ENCODE measurements at regions not wholly inside any gene's neighbourhood (a gene's known extent, or its start where the extent isn't known, plus 50 kb on each side); places are given as distances from the start of the nearest gene placed in this dataset.

GRCh38 chr20:60820918-60821317 is 431.1 kb upstream of the CDH4 start (continued):
- no peak for TF ChIP-seq ZNF513 (tag by site-specific recombination; IDR thresholded peaks at IDR 0.05)
- no peak for TF ChIP-seq KLF7 (tag by site-specific recombination; IDR thresholded peaks at IDR 0.05; ENCODE audit: borderline replicate concordance)

GRCh38 chr20:60822699-60823607 is 429.1 kb upstream of the CDH4 start:
- no peak overlapping the region for H3K27ac ChIP-seq (ENCODE audit: extremely low read depth, low read depth, low read length)
- POLR2A ChIA-PET = no interaction called here
- H3K9me3 ChIP-seq (ENCODE audit: control insufficient read depth, insufficient read depth, low read depth, low read length) = no peaks in the 10 kb centered on the region
- CTCF ChIA-PET = no interaction called here
- H3K4me1 ChIP-seq (ENCODE audit: control insufficient read depth, insufficient read depth, low read length) = no peaks in the 10 kb centered on the region
- H3K36me3 ChIP-seq (ENCODE audit: control insufficient read depth in 2 of 2, insufficient read depth in 1 of 2, low read length in 2 of 2) = no peaks in the 10 kb centered on the region
- TF ChIP-seq TSHZ1 (tag by site-specific recombination; IDR thresholded peaks at IDR 0.05; ENCODE audit: borderline replicate concordance) (no peak), ZNF521 (tag by site-specific recombination; IDR thresholded peaks at IDR 0.05) (no peak), ZNF114 (tag by site-specific recombination; IDR thresholded peaks at IDR 0.05) (no peak), ZNF404 (tag by site-specific recombination; IDR thresholded peaks at IDR 0.05) (no peak), ZNF214 (tag by site-specific recombination; IDR thresholded peaks at IDR 0.05; ENCODE audit: borderline replicate concordance) (no peak), ZNF133 (tag by site-specific recombination; IDR thresholded peaks at IDR 0.05) (no peak), ZNF473 (tag by site-specific recombination; IDR thresholded peaks at IDR 0.05) (no peak), ZNF514 (tag by site-specific recombination; IDR thresholded peaks at IDR 0.05) (no peak), ZNF311 (tag by site-specific recombination; IDR thresholded peaks at IDR 0.05; ENCODE audit: borderline replicate concordance) (no peak), ZNF777 (tag by site-specific recombination; IDR thresholded peaks at IDR 0.05; ENCODE audit: borderline replicate concordance) (no peak), ZNF239 (tag by site-specific recombination; IDR thresholded peaks at IDR 0.05) (no peak), KLF16 (tag by site-specific recombination; IDR thresholded peaks at IDR 0.05) (no peak), ZNF24 (tag by site-specific recombination; IDR thresholded peaks at IDR 0.05) (no peak), GLIS2 (tag by site-specific recombination; IDR thresholded peaks at IDR 0.05) (no peak), ZNF324 (tag by site-specific recombination; IDR thresholded peaks at IDR 0.05) (no peak), ZBTB21 (tag by site-specific recombination; IDR thresholded peaks at IDR 0.05) (no peak), GLI2 (tag by site-specific recombination; IDR thresholded peaks at IDR 0.05; ENCODE audit: borderline replicate concordance, low read depth) (no peak), ZNF768 (tag by site-specific recombination; IDR thresholded peaks at IDR 0.05) (no peak)
- no peak overlapping the region for H3K4me3 ChIP-seq (ENCODE audit: low read depth, low read length)

Measured in HEK293 (cell line).